ENCODE measurements at regions not wholly inside any gene's neighbourhood (a gene's known extent, or its start where the extent isn't known, plus 50 kb on each side); places are given as distances from the start of the nearest gene placed in this dataset.

- no peak for DNase-seq (ENCODE audit: low read depth)
- no peak for TF ChIP-seq CTCF (conservative IDR thresholded peaks at IDR 0.05; ENCODE audit: control insufficient read depth, insufficient read depth, low read depth, low read length)
- H3K4me3 ChIP-seq (ENCODE audit: control insufficient read depth, low read depth, low read length): no peak overlapping the region
Observed at GRCh38 chr4:14131335-14131734, 503.8 kb upstream of the BOD1L1 start.

- H3K4me3 ChIP-seq (ENCODE audit: control insufficient read depth, low read depth, low read length): no peak overlapping the region
- no peak for DNase-seq (ENCODE audit: low read depth)
- no peak for TF ChIP-seq CTCF (conservative IDR thresholded peaks at IDR 0.05; ENCODE audit: control insufficient read depth, insufficient read depth, low read depth, low read length)
Observed at GRCh38 chr4:14132301-14132700, 504.8 kb upstream of the BOD1L1 start.

- no peak overlapping the region for H3K4me3 ChIP-seq (ENCODE audit: control insufficient read depth, low read depth, low read length)
- no peak for TF ChIP-seq CTCF (conservative IDR thresholded peaks at IDR 0.05; ENCODE audit: control insufficient read depth, insufficient read depth, low read depth, low read length)
- no peak for DNase-seq (ENCODE audit: low read depth)
Observed at GRCh38 chr4:14138106-14138505, 510.6 kb upstream of the BOD1L1 start.

- H3K4me3 ChIP-seq (ENCODE audit: control insufficient read depth, low read depth, low read length): no peak overlapping the region
- peak; percentile 11 for DNase-seq (ENCODE audit: low read depth)
- peak; percentile 12 for TF ChIP-seq CTCF (conservative IDR thresholded peaks at IDR 0.05; ENCODE audit: control insufficient read depth, insufficient read depth, low read depth, low read length)
Observed at GRCh38 chr4:14143892-14144291, 516.4 kb upstream of the BOD1L1 start.

GRCh38 chr4:14149176-14150053 lies 521.9 kb upstream of the BOD1L1 start:
- no peak overlapping the region for H3K4me3 ChIP-seq (ENCODE audit: control insufficient read depth, low read depth, low read length)
- TF ChIP-seq CTCF (conservative IDR thresholded peaks at IDR 0.05; ENCODE audit: control insufficient read depth, insufficient read depth, low read depth, low read length): no peak
- peak; percentile 4 for DNase-seq (ENCODE audit: low read depth)

- no peak for TF ChIP-seq CTCF (conservative IDR thresholded peaks at IDR 0.05; ENCODE audit: control insufficient read depth, insufficient read depth, low read depth, low read length)
- DNase-seq (ENCODE audit: low read depth): no peak
- no peak overlapping the region for H3K4me3 ChIP-seq (ENCODE audit: control insufficient read depth, low read depth, low read length)
Observed at GRCh38 chr4:14151101-14151500, 523.6 kb upstream of the BOD1L1 start.

Data from fibroblast of mammary gland (primary cell).